Astrocyte (in vitro differentiated cells and primary cell): ENCODE measurements at regions not wholly inside any gene's neighbourhood (a gene's known extent, or its start where the extent isn't known, plus 50 kb on each side); places are given as distances from the start of the nearest gene placed in this dataset.

Source experiments
- DNase-seq: peaks from one replicate; pipeline ENCODE4 v3.0.0-alpha.2; 2010; ENCODE audit warnings: low read depth
- FAIRE-seq: peaks from 2 replicates; lab custom pipeline; 2011; peaks lifted over from hg19 to GRCh38; lab: Jason Lieb, UNC
- H2AFZ ChIP-seq: 2 replicates; pipeline ENCODE4 v1.6.0; 2012; ENCODE audit warnings: low read depth, low read length, inconsistent platforms
- H3K27ac ChIP-seq: 2 replicates; pipeline ENCODE4 v1.5.1; 2011; ENCODE audit warnings: low read depth, low read length, inconsistent platforms
- H3K27me3 ChIP-seq: 2 replicates; pipeline ENCODE4 v1.6.0; 2011; ENCODE audit warnings: low read length, inconsistent platforms; ENCODE audit not compliant: insufficient read depth
- H3K36me3 ChIP-seq: 2 replicates; pipeline ENCODE4 v1.5.1; 2011; ENCODE audit warnings: low read length, inconsistent platforms; ENCODE audit not compliant: insufficient read depth
- H3K4me1 ChIP-seq: 2 replicates; pipeline ENCODE4 v1.5.1; 2011; ENCODE audit warnings: low read length, inconsistent platforms; ENCODE audit not compliant: insufficient read depth
- H3K4me2 ChIP-seq: 2 replicates; pipeline ENCODE4 v1.6.0; 2012; ENCODE audit warnings: low read length, inconsistent platforms
- H3K4me3 ChIP-seq: 2 replicates; pipeline ENCODE4 v1.5.1; 2011; ENCODE audit warnings: low read depth, mild to moderate bottlenecking, low read length, inconsistent platforms; ENCODE audit not compliant: insufficient read depth
- H3K79me2 ChIP-seq: 2 replicates; pipeline ENCODE4 v1.6.0; 2012; ENCODE audit warnings: mild to moderate bottlenecking, low read length, inconsistent platforms; ENCODE audit not compliant: insufficient read depth
- H3K9ac ChIP-seq: 2 replicates; pipeline ENCODE4 v1.6.0; 2012; ENCODE audit warnings: mild to moderate bottlenecking, low read length, inconsistent platforms
- H3K9me3 ChIP-seq: 2 replicates; pipeline ENCODE4 v1.5.1; 2012; ENCODE audit warnings: low read depth, mild to moderate bottlenecking, low read length, inconsistent platforms; ENCODE audit not compliant: insufficient read depth
- H4K20me1 ChIP-seq: 2 replicates; pipeline ENCODE4 v1.6.0; 2012; ENCODE audit warnings: low read length, inconsistent platforms; ENCODE audit not compliant: insufficient read depth
- H3K27ac Mint-ChIP-seq: one replicate; pipeline ENCODE4 v1.8.0; 2021; ENCODE audit warnings: mild to moderate bottlenecking, mixed read lengths; ENCODE audit not compliant: unreplicated experiment
- H3K27me3 Mint-ChIP-seq: one replicate; pipeline ENCODE4 v1.8.0; 2021; ENCODE audit warnings: low read depth, mixed read lengths; ENCODE audit not compliant: unreplicated experiment
- H3K36me3 Mint-ChIP-seq: one replicate; pipeline ENCODE4 v1.8.0; 2021; ENCODE audit warnings: low read depth, mixed read lengths; ENCODE audit not compliant: unreplicated experiment
- H3K4me1 Mint-ChIP-seq: one replicate; pipeline ENCODE4 v1.8.0; 2021; ENCODE audit warnings: low read depth, mixed read lengths; ENCODE audit not compliant: unreplicated experiment
- H3K4me3 Mint-ChIP-seq: one replicate; pipeline ENCODE4 v1.8.0; 2021; ENCODE audit warnings: mild to moderate bottlenecking, moderate library complexity, mixed read lengths; ENCODE audit not compliant: unreplicated experiment
- H3K9me3 Mint-ChIP-seq: one replicate; pipeline ENCODE4 v1.8.0; 2021; ENCODE audit warnings: mild to moderate bottlenecking, mixed read lengths; ENCODE audit not compliant: unreplicated experiment
- EZH2 ChIP-seq: IDR thresholded peaks from 2 replicates; pipeline ENCODE4 v1.6.1; 2012; ENCODE audit warnings: mild to moderate bottlenecking, low read length, inconsistent platforms; ENCODE audit not compliant: insufficient read depth
- TF ChIP-seq, protein P1 (sequence below): IDR thresholded peaks from 2 replicates; pipeline ENCODE4 v1.5.1; 2011; ENCODE audit warnings: low read depth, mild to moderate bottlenecking, inconsistent platforms, low read length, moderate library complexity; ENCODE audit not compliant: insufficient read depth

DNA sequence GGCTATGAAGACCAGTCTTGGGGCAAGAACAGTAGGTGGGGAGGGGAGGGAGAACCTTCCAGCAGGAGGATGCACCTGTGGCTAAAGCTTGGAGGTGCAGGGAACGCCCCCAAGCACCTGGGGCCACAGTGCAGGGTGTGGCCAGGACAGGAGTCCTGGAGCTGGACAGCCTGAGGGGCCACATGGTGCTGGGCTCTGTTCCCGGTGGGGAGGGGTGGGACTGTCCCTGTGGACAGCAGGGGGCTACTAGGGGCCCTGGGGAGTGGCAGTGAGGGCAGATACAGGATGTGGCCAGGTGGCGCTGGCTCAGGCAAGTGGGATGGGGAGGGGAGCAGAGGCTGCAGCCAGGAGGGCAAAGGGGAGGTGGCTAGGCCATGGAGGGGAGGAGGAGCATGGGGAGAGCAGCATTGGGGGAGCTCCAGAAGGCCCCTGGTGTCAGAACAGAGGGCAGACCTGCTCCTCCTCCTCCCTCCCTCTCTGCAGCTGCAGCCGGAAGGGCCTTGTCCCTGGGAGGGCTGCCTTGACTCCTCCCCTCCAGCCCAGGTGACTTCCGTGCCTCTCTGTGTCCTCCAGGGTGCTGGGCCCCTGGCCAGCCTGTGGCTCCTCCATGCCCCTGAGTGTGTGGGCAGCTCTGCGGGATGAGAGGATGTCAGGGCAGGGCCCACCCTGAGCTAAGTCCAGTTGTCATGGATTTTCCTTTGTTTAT lies 68.4 kb upstream of the DLK1 start:
- Mint-ChIP-seq H3K4me1 (no peaks in the 10 kb centered on the region), H3K4me3 (no peak overlapping the region), H3K36me3 (no peaks in the 10 kb centered on the region), H3K27me3 (peaks cover 39% of the 10 kb centered on the region), H3K9me3 (no peaks in the 10 kb centered on the region), H3K27ac (peak overlapping the region; percentile 81)
- H3K4me3 ChIP-seq = no peak overlapping the region
- peaks cover 6% of the 10 kb centered on the region for H3K27me3 ChIP-seq
- TF ChIP-seq, protein P1, sequence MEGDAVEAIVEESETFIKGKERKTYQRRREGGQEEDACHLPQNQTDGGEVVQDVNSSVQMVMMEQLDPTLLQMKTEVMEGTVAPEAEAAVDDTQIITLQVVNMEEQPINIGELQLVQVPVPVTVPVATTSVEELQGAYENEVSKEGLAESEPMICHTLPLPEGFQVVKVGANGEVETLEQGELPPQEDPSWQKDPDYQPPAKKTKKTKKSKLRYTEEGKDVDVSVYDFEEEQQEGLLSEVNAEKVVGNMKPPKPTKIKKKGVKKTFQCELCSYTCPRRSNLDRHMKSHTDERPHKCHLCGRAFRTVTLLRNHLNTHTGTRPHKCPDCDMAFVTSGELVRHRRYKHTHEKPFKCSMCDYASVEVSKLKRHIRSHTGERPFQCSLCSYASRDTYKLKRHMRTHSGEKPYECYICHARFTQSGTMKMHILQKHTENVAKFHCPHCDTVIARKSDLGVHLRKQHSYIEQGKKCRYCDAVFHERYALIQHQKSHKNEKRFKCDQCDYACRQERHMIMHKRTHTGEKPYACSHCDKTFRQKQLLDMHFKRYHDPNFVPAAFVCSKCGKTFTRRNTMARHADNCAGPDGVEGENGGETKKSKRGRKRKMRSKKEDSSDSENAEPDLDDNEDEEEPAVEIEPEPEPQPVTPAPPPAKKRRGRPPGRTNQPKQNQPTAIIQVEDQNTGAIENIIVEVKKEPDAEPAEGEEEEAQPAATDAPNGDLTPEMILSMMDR = no peak
- TF ChIP-seq EZH2 = no peak
- H4K20me1 ChIP-seq = no peaks in the 10 kb centered on the region
- FAIRE-seq (no peak), DNase-seq (no peak)
- no peaks in the 10 kb centered on the region for H3K4me1 ChIP-seq
- H3K9me3 ChIP-seq = no peaks in the 10 kb centered on the region
- H3K9ac ChIP-seq = no peak overlapping the region
- no peaks in the 10 kb centered on the region for H3K79me2 ChIP-seq
- H3K36me3 ChIP-seq = no peaks in the 10 kb centered on the region
- no peak overlapping the region for H3K4me2 ChIP-seq
- H2AFZ ChIP-seq = no peak overlapping the region
- H3K27ac ChIP-seq = no peak overlapping the region

DNA sequence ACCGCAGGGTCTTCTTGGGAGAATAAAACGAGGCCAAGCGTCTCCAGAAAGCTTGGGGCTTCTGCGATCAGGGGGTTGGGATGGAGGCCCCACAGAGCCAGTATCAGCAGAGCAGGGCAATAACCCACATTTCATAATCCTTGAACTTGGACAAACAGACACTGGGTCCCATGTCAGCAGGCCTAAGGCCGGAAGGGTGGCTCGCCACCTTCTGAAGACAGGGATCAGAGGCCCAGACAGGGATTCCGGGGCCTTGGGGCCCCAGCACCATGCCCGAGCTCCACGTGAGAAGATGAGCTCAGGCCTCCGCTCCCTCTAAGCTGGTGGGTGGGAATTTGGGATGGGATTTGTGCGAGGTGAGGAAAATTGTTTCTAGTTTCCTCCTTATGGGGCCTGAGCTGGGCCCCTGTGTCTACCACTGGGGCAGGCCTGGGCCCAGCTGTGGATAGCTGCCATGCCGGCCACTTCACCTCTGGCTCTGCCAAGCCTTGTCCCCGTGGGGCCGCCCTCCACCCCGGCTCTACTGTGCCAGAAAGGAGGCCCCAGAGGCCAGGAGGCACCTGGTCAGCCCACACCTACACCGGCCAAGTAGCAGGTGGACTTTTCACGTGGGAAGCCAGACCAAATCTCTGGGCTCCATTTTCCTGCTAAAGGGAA lies 67.2 kb upstream of the DLK1 start:
- no peaks in the 10 kb centered on the region for H3K79me2 ChIP-seq
- no peak overlapping the region for H3K27ac ChIP-seq
- Mint-ChIP-seq H3K27me3 (peaks cover 33% of the 10 kb centered on the region), H3K27ac (no peak overlapping the region), H3K4me3 (no peak overlapping the region), H3K9me3 (no peaks in the 10 kb centered on the region), H3K36me3 (no peaks in the 10 kb centered on the region), H3K4me1 (no peaks in the 10 kb centered on the region)
- FAIRE-seq = no peak
- no peaks in the 10 kb centered on the region for H3K4me1 ChIP-seq
- no peak overlapping the region for H3K4me2 ChIP-seq
- DNase-seq = no peak
- peaks cover 6% of the 10 kb centered on the region for H3K27me3 ChIP-seq
- no peaks in the 10 kb centered on the region for H3K9me3 ChIP-seq
- no peak overlapping the region for H3K4me3 ChIP-seq
- no peaks in the 10 kb centered on the region for H3K36me3 ChIP-seq
- H4K20me1 ChIP-seq = no peaks in the 10 kb centered on the region
- TF ChIP-seq EZH2 = no peak
- TF ChIP-seq, protein P1 = no peak
- H3K9ac ChIP-seq = no peak overlapping the region
- H2AFZ ChIP-seq = no peak overlapping the region

DNA sequence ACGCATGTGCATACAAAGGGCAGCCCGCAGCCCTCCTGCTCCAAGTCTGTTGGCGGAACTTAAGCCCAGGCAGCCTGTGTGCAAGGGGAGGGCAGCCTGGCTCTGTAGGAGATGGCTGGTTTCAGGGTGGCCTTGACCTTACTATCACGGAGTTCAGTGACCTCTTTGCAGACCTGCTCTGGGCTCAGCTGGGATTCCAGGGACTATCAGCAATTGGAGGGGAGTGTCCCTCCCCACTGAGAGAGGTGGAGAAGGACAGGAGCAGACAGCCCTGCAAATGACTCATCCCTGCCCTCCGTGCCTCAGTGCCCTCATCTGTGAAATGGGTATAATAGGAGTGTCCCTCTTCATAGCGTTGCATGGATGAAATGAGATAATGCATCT lies 66.2 kb upstream of the DLK1 start:
- no peak for FAIRE-seq
- H3K27ac Mint-ChIP-seq = no peak overlapping the region
- H3K27me3 Mint-ChIP-seq = peaks cover 41% of the 10 kb centered on the region
- H3K4me2 ChIP-seq = no peak overlapping the region
- no peak overlapping the region for H2AFZ ChIP-seq
- peaks cover 6% of the 10 kb centered on the region for H3K27me3 ChIP-seq
- no peaks in the 10 kb centered on the region for H3K9me3 Mint-ChIP-seq
- H3K9me3 ChIP-seq = no peaks in the 10 kb centered on the region
- peaks cover 3% of the 10 kb centered on the region for H3K4me1 ChIP-seq
- no peaks in the 10 kb centered on the region for H4K20me1 ChIP-seq
- peaks cover 3% of the 10 kb centered on the region for H3K4me1 Mint-ChIP-seq
- no peak for TF ChIP-seq EZH2
- TF ChIP-seq, protein P1 = no peak
- no peak overlapping the region for H3K9ac ChIP-seq
- no peak overlapping the region for H3K4me3 Mint-ChIP-seq
- no peaks in the 10 kb centered on the region for H3K36me3 ChIP-seq
- DNase-seq = no peak
- H3K36me3 Mint-ChIP-seq = no peaks in the 10 kb centered on the region
- H3K4me3 ChIP-seq = no peak overlapping the region
- H3K27ac ChIP-seq = no peak overlapping the region
- H3K79me2 ChIP-seq = no peaks in the 10 kb centered on the region
